ENCODE measurements at regions not wholly inside any gene's neighbourhood (a gene's known extent, or its start where the extent isn't known, plus 50 kb on each side); places are given as distances from the start of the nearest gene placed in this dataset.

GRCh38 chr6:92538275-92538674 lies 881.1 kb downstream of the EPHA7 start:
- TF ChIP-seq POLR2A (IDR thresholded peaks at IDR 0.05; ENCODE audit: low read length) (no peak), EP300 (IDR thresholded peaks at IDR 0.05) (no peak), CTCF (IDR thresholded peaks at IDR 0.05) (no peak)
